ENCODE measurements at regions not wholly inside any gene's neighbourhood (a gene's known extent, or its start where the extent isn't known, plus 50 kb on each side); places are given as distances from the start of the nearest gene placed in this dataset.

GRCh38 chr11:120010775-120011174, 127.1 kb downstream of the TRIM29 start:
- no peak overlapping the region for H3K27ac Mint-ChIP-seq
- H3K4me1 Mint-ChIP-seq, result no peaks in the 10 kb centered on the region
- no peak for ATAC-seq
- peaks cover 58% of the 10 kb centered on the region for H3K27me3 Mint-ChIP-seq
- no peak overlapping the region for H3K4me3 Mint-ChIP-seq
- no peaks in the 10 kb centered on the region for H3K36me3 Mint-ChIP-seq
- H3K9me3 Mint-ChIP-seq, result no peaks in the 10 kb centered on the region

- Mint-ChIP-seq H3K27ac (no peak overlapping the region), H3K4me3 (no peak overlapping the region), H3K27me3 (peaks cover 50% of the 10 kb centered on the region), H3K4me1 (no peaks in the 10 kb centered on the region), H3K36me3 (no peaks in the 10 kb centered on the region), H3K9me3 (no peaks in the 10 kb centered on the region)
- ATAC-seq, result no peak
Measured at GRCh38 chr11:120009938-120010337, 128.0 kb downstream of the TRIM29 start.

- Mint-ChIP-seq H3K4me3 (no peak overlapping the region), H3K27ac (no peak overlapping the region), H3K27me3 (peaks cover 38% of the 10 kb centered on the region), H3K4me1 (no peaks in the 10 kb centered on the region), H3K9me3 (no peaks in the 10 kb centered on the region), H3K36me3 (no peaks in the 10 kb centered on the region)
- ATAC-seq, result no peak
Measured at GRCh38 chr11:120007144-120007543, 130.8 kb downstream of the TRIM29 start.

GRCh38 chr11:120004723-120005122, 133.2 kb downstream of the TRIM29 start:
- no peaks in the 10 kb centered on the region for H3K4me1 Mint-ChIP-seq

GRCh38 chr11:120001178-120002090, 136.5 kb downstream of the TRIM29 start:
- no peak overlapping the region for H3K4me3 Mint-ChIP-seq
- H3K4me1 Mint-ChIP-seq, result no peaks in the 10 kb centered on the region
- H3K27ac Mint-ChIP-seq, result no peak overlapping the region
- peaks cover 11% of the 10 kb centered on the region for H3K9me3 Mint-ChIP-seq
- no peaks in the 10 kb centered on the region for H3K36me3 Mint-ChIP-seq
- no peak for ATAC-seq
- no peaks in the 10 kb centered on the region for H3K27me3 Mint-ChIP-seq

More at GRCh38 chr11:120004723-120005122, 133.2 kb downstream of the TRIM29 start:
- Mint-ChIP-seq H3K36me3 (no peaks in the 10 kb centered on the region), H3K27ac (no peak overlapping the region), H3K4me3 (no peak overlapping the region), H3K27me3 (peaks cover 18% of the 10 kb centered on the region), H3K9me3 (peaks cover 7% of the 10 kb centered on the region)
- ATAC-seq, result no peak

- Mint-ChIP-seq H3K27me3 (no peaks in the 10 kb centered on the region), H3K4me1 (no peaks in the 10 kb centered on the region), H3K27ac (no peak overlapping the region), H3K4me3 (no peak overlapping the region), H3K36me3 (no peaks in the 10 kb centered on the region), H3K9me3 (peaks cover 11% of the 10 kb centered on the region)
- no peak for ATAC-seq
Measured at GRCh38 chr11:119999220-119999619, 138.7 kb downstream of the TRIM29 start.

- Mint-ChIP-seq H3K9me3 (peaks cover 11% of the 10 kb centered on the region), H3K4me1 (no peaks in the 10 kb centered on the region), H3K4me3 (no peak overlapping the region), H3K27ac (no peak overlapping the region), H3K36me3 (no peaks in the 10 kb centered on the region), H3K27me3 (peaks cover 18% of the 10 kb centered on the region)
- ATAC-seq, result no peak
Measured at GRCh38 chr11:119996556-119996955, 141.4 kb downstream of the TRIM29 start.

GRCh38 chr11:119995730-119996491, 142.0 kb downstream of the TRIM29 start:
- H3K27ac Mint-ChIP-seq, result no peak overlapping the region

GRCh38 chr11:119993722-119994121, 144.2 kb downstream of the TRIM29 start:
- H3K4me3 Mint-ChIP-seq, result no peak overlapping the region
- no peaks in the 10 kb centered on the region for H3K36me3 Mint-ChIP-seq
- H3K27ac Mint-ChIP-seq, result no peak overlapping the region
- no peaks in the 10 kb centered on the region for H3K9me3 Mint-ChIP-seq
- no peaks in the 10 kb centered on the region for H3K4me1 Mint-ChIP-seq
- no peak for ATAC-seq
- H3K27me3 Mint-ChIP-seq, result peaks cover 28% of the 10 kb centered on the region

More at GRCh38 chr11:119995730-119996491, 142.0 kb downstream of the TRIM29 start:
- ATAC-seq, result no peak
- H3K27me3 Mint-ChIP-seq, result peaks cover 23% of the 10 kb centered on the region
- peaks cover 11% of the 10 kb centered on the region for H3K9me3 Mint-ChIP-seq
- H3K4me1 Mint-ChIP-seq, result no peaks in the 10 kb centered on the region
- no peaks in the 10 kb centered on the region for H3K36me3 Mint-ChIP-seq
- H3K4me3 Mint-ChIP-seq, result no peak overlapping the region

GRCh38 chr11:119992171-119993051, 145.5 kb downstream of the TRIM29 start:
- ATAC-seq, result no peak
- Mint-ChIP-seq H3K36me3 (no peaks in the 10 kb centered on the region), H3K27me3 (peaks cover 28% of the 10 kb centered on the region), H3K9me3 (no peaks in the 10 kb centered on the region), H3K27ac (no peak overlapping the region), H3K4me1 (no peaks in the 10 kb centered on the region), H3K4me3 (no peak overlapping the region)

GRCh38 chr11:119991669-119992068, 146.2 kb downstream of the TRIM29 start:
- no peaks in the 10 kb centered on the region for H3K9me3 Mint-ChIP-seq
- H3K27ac Mint-ChIP-seq, result no peak overlapping the region
- H3K27me3 Mint-ChIP-seq, result peaks cover 28% of the 10 kb centered on the region
- no peaks in the 10 kb centered on the region for H3K36me3 Mint-ChIP-seq
- no peak for ATAC-seq
- no peaks in the 10 kb centered on the region for H3K4me1 Mint-ChIP-seq
- no peak overlapping the region for H3K4me3 Mint-ChIP-seq

- no peak overlapping the region for H3K4me3 Mint-ChIP-seq
- no peaks in the 10 kb centered on the region for H3K9me3 Mint-ChIP-seq
- H3K36me3 Mint-ChIP-seq, result no peaks in the 10 kb centered on the region
- H3K27me3 Mint-ChIP-seq, result peaks cover 28% of the 10 kb centered on the region
- H3K4me1 Mint-ChIP-seq, result no peaks in the 10 kb centered on the region
- no peak overlapping the region for H3K27ac Mint-ChIP-seq
- no peak for ATAC-seq
Measured at GRCh38 chr11:119991022-119991404, 146.9 kb downstream of the TRIM29 start.

GRCh38 chr11:119990309-119991021, 147.4 kb downstream of the TRIM29 start:
- Mint-ChIP-seq H3K27ac (no peak overlapping the region), H3K9me3 (no peaks in the 10 kb centered on the region), H3K4me1 (no peaks in the 10 kb centered on the region), H3K27me3 (peaks cover 31% of the 10 kb centered on the region), H3K4me3 (no peak overlapping the region), H3K36me3 (no peaks in the 10 kb centered on the region)
- no peak for ATAC-seq

GRCh38 chr11:119989159-119989821, 148.6 kb downstream of the TRIM29 start:
- H3K9me3 Mint-ChIP-seq, result no peaks in the 10 kb centered on the region

More at GRCh38 chr11:119989159-119989821, 148.6 kb downstream of the TRIM29 start:
- ATAC-seq, result no peak
- Mint-ChIP-seq H3K36me3 (no peaks in the 10 kb centered on the region), H3K4me1 (no peaks in the 10 kb centered on the region), H3K27ac (no peak overlapping the region), H3K4me3 (no peak overlapping the region), H3K27me3 (peaks cover 43% of the 10 kb centered on the region)

All from stimulated activated memory B cell treated with anti-CD40 and anti-IgM and Interleukin-4, amounts not matched to agents 10 μg/mL and 1 μg/mL and 100 μg/mL, for 72 hours (primary cell).